Epidermal melanocyte (primary cell): ENCODE measurements at regions not wholly inside any gene's neighbourhood (a gene's known extent, or its start where the extent isn't known, plus 50 kb on each side); places are given as distances from the start of the nearest gene placed in this dataset.

Source experiments
- DNase-seq: peaks from one replicate; pipeline ENCODE4 v3.0.0; 2011; ENCODE audit warnings: low spot score; ENCODE audit not compliant: insufficient read length

DNA sequence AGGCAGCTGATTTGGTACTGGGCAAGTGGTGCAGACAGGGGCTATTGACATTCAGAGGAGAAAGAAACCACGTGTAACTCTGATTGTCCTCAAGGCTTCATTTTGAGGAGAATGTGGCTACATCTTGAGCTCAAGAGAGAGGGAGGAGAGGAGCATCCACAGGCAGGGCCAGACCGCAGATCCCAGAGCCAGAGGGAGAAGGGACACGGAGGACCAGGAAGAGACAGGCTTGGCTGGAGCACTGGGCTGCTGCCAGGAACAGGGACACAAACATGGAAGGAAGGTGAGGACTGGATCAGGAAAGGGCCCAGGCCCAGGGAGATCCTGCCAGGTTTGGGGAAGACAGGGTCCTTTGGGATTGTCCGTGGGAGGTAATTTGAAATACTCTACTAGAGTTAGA is 158.3 kb downstream of the GPAM start:
- DNase-seq = no peak

DNA sequence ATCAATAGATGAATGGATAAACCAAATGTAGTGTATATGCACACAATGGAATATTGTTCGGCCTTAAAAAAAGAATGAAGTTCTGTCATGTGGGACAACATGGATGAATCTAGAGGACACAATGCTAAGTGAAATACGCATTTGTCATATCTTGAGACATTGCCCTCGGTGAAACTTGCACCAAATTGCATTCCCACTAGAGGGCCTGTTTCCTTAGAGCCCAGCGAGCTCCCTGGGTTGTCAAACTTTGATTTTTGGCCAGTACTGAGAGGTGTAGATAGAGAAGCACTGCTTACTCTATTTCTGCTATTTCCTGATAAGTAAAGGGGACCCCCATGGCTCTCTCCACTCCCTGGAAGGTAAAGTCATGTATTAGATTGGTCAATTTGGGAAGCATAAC is 157.1 kb downstream of the GPAM start:
- no peak for DNase-seq

DNA sequence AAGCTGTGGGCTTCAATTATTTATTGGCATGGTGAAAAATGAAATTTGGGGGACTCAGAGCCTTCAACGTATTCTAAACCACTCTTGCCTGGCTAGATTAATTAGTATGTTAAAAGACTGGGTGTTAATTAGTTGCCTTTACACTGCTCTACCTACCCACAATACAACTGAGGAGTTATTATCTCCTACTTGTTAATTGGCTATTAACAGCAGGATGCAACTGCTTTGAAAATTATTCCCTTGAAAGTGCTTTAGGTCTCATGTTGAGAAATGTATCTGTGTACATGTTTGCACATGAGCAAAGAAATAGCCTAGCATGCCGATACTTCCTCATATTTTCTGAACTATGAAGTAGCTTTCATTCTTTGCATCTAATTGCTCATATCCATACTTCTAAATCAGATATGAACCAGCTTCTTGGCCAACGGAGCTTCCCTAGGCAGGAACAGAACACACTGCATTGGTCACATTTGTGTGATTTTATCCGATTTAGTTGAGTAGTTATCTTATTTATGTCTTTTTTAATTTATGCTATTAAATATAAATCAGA is 155.8 kb downstream of the GPAM start:
- DNase-seq = no peak

- DNase-seq = no peak
These were observed 153.1 kb downstream of the GPAM start for GRCh38 chr10:112030431-112030830.

DNA sequence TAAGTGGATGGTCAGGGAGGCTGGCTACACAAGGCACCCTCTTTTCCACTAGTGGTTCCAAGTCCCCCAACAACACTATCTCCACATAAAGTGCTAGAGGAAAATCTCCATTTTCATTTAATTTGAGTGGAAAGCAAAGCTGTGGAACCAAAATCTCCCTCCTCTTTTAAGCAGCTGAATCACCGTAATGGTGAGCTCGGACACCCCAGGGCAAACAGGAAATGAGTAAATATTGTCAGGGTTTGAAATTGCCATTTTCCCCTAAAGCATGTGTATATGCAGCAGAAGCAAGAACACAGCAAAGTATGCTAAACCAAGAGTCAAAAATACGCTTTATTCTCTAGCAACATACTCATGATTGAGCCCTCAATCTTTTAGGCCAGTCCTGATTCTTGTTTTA is 143.7 kb downstream of the GPAM start:
- DNase-seq = no peak

- no peak for DNase-seq
These were observed 142.9 kb downstream of the GPAM start for GRCh38 chr10:112040696-112041095.

DNA sequence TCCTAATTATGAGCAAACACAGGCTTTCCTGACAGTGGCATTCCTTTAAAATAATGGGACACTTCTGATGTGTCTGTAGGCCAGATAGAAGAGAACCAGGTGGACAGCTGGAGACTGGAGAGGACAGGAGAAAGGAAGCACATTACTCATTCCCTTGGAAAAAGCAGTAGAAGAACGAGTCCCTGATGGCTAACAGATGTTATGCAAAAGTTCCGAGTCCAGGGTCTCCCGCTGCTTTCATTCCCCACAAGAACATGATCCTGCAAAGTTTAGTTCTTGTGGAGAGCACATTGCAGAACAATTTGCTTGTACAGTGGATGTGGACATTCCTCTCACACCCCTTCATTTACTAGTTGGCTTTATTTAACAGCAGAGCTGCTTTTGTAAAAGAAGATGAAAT is 137.6 kb downstream of the GPAM start:
- DNase-seq = no peak

- DNase-seq = no peak
These were observed 135.9 kb downstream of the GPAM start for GRCh38 chr10:112047674-112048073.

DNA sequence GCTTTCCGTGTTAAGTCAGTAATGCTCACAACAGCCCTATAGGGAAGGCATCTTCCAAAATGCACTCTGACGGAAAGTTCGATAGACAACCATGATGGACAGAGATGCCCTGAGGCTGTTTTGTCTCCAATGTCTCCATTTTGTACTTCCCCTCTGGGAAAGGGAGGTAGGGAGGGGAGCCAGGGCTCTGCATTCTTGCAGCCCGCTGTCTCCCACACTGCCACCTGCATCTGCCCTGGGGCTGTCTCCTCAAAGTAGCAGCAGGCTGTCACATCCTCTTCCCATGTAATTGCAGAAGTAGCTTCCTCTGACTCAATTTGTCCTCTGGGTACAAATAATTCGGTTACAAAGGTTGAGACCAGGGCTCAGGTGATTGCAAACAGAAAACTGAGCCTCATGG is 131.4 kb downstream of the GPAM start:
- no peak for DNase-seq

DNA sequence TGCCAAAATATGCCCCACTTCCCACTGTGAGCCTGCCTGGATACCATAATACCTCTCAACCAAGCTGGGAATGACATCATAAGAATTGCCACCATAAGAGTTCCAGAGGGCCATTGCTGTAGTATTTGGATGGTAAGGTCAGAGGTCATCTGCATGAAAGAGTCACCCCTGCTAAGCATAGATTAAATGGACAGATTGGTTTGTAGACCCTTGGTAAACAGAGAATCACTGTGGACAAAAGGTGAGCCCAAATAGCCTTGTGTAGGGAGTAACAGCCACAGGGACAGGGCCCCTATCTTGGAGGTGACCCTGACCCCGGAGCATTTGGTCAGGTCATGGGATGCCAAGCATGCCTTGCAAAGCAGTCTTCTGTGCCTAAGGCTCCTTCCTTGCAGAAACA is 129.7 kb downstream of the GPAM start:
- no peak for DNase-seq

DNA sequence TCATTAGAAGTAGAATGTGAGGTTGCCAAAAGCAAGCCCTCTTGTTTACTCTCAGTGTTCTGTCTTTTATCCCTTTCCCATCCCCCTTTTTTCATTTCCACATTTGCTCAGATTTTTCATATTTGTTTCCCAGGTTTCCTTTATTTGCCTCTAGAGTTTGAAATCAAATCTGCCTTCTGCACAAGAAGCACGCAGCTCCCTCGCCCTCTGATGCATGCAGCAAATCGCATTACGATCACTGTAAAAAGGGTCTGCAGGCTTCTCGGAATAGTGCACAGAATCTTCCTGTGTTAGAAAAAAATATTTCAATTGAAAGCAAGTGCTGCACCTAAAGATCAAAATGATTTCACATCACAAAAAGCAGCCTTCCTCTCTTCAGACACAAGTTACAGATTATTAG is 129.0 kb downstream of the GPAM start:
- DNase-seq = no peak

GRCh38 chr10:112057072-112057471 is 126.5 kb downstream of the GPAM start:
- DNase-seq = no peak

- no peak for DNase-seq
These were observed 124.3 kb downstream of the GPAM start for GRCh38 chr10:112059220-112059619.

- no peak for DNase-seq
These were observed 111.9 kb downstream of the GPAM start for GRCh38 chr10:112071596-112072133.

DNA sequence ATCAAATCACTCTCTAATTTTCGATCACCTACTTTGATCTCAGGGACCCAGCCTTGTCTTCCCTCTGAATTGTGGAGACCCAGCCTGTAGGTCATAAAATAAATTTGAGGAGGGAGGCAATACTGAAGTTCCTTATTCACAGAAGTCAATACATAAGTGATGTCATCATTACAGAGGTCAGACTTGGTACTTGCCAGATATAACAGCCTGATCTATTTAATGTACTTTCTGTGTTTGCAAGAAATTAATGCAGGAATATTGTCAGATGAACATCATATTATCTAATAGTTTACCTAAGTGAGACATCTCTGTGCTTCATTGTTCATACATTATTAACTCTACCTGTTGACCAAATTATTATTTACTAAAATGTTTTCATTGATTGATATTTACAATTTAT is 105.6 kb downstream of the GPAM start:
- no peak for DNase-seq

DNA sequence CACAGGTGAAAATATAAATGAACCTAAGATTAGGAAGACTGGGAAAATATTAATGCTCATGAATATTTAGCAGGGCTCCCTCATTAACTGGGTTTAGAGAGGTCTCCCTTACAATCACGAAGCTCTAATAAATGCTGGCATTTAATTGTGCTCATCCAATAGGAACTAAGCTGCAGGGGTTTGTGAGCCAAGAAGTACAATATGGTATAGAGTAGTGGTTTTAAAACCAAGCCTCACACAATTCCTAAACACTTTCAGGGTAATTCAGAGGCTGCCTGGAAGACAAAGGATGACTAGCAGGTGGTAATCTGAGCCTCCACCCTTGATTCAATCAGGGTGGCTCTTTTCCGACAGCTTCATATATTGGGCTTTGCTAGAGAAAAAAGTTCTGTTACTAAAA is 103.3 kb downstream of the GPAM start:
- no peak for DNase-seq

- DNase-seq = no peak
These were observed 101.4 kb downstream of the GPAM start for GRCh38 chr10:112082120-112082519.

DNA sequence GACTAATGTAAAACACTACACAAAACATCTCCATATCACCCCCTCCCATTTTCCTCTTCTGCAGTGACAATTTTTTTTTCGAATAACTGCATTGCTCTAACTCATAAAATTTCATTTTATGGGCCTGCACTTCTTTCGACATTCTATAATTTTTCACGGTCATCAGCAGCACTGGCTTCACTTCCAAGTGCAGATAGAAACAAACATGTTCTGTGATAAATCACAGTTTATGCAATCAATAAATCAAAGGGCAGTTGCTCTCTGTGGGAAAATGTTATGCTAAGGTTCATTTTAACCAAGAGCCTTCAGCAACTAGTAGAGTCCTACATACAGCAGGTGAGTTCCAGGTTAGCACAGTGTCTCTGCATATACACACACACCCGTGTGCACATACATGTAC is 100.1 kb downstream of the GPAM start:
- DNase-seq = no peak

GRCh38 chr10:112087953-112088456 is 95.6 kb downstream of the GPAM start:
- DNase-seq = no peak

DNA sequence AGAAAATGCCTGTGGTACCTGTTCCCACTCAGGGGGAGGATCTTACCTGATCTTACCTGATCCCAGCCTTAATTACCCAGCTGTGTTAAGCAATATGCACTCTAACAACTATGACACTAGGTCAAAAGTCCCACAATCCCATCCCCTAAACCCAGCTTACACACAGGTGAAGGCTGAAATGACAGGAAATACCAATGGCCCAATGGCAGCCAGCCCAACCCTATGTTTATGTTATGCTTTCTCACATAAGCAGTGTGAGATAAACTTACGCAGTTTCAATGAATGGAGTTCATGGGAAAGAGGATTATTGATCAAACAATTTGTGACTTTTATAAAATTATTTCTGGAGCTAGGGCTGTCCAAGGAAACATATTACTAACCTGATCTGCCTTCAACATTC is 91.9 kb downstream of the GPAM start:
- no peak for DNase-seq

DNA sequence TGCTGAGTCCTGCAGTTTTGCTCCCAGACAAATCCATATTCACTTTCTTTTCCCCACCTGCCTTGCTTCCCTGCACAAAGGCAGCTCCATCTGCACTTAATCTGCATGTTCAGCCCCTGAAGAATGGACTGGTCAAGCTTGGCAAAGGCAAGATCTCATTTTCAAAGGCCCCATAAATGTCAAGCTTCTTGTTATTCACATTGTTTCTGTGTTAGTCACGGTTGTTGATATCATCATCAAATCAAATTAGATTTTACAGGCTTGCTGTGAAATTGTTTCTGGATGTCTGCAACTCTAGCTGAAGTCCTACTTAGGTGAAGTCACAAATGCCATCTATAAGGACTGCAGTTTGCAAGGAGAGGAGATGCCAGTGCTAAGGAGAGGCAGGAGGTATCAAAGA is 91.0 kb downstream of the GPAM start:
- no peak for DNase-seq

DNA sequence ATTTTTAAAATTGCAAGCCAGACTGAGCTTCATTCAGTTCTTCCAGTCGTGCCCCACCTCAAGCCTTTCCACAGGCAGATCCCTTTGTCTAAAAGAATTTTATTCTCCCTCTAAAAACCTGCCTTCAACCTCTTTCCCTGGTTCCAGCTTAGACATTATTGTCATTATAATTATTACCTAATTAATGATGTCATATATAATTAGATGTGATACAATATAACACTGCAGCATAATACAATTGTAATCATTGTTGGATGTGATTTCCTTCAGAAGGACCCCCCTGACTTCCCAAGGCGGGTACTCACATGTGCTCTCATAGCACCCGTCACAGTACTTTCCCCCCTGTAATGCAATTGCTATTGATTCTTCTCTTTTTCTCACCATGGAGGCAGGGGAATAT is 88.6 kb downstream of the GPAM start:
- DNase-seq = no peak

DNA sequence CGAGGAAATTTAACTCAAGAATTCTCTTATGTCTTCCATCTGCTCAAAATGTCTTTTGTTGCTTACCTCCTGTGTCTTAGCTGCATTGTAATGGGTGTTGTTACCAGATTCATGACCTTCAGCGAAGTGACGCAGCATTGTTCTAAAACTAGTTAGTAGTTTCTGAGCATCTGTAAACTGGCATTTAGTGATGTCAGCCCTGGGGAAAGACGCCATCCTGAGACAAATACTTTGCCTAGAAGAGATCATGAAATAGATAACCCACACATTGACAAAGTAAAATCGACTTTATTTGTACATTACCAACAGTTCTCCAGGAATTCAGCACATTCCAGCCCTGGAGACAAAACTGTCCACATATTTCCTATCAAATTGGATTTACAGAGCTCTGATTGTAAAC is 87.8 kb downstream of the GPAM start:
- no peak for DNase-seq

GRCh38 chr10:112098682-112099081 is 84.9 kb downstream of the GPAM start:
- no peak for DNase-seq
